Cardiac muscle cell (in vitro differentiated cells and primary cell): ENCODE measurements at regions not wholly inside any gene's neighbourhood (a gene's known extent, or its start where the extent isn't known, plus 50 kb on each side); places are given as distances from the start of the nearest gene placed in this dataset.

Experiments used
- DNase-seq, 2 donors: peaks; one replicate each; pipeline versions ENCODE4 v3.0.0 to v3.0.0-alpha.2; 2010 to 2017; ENCODE audit warnings: low read depth in 1 of 2, low spot score in 1 of 2
- H3K27ac ChIP-seq: fragments of 200-600 bp; sonication (generic); 2 replicates; pipeline ENCODE4 v1.5.1; 2016
- H3K27me3 ChIP-seq: fragments of 200-600 bp; sonication (generic); 2 replicates; pipeline ENCODE4 v1.6.0; 2016; ENCODE audit warnings: control low read depth
- H3K36me3 ChIP-seq: fragments of 200-600 bp; sonication (generic); 2 replicates; pipeline ENCODE4 v1.5.1; 2016; ENCODE audit warnings: control low read depth
- H3K4me1 ChIP-seq: fragments of 200-600 bp; sonication (generic); 2 replicates; pipeline ENCODE4 v1.8.1; 2017; ENCODE audit warnings: low read depth, mild to moderate bottlenecking, mixed run types
- H3K4me3 ChIP-seq: fragments of 200-600 bp; sonication (generic); 2 replicates; pipeline ENCODE4 v1.5.1; 2016; ENCODE audit warnings: mild to moderate bottlenecking
- H3K9me3 ChIP-seq: fragments of 200-600 bp; sonication (generic); 2 replicates; pipeline ENCODE4 v1.5.1; 2017; ENCODE audit warnings: low read depth, mild to moderate bottlenecking, control low read depth
- CTCF ChIP-seq: IDR thresholded peaks from 2 replicates; pipeline ENCODE4 v1.5.1; 2012; ENCODE audit warnings: low read depth, mild to moderate bottlenecking, low read length

GRCh38 chr4:126957987-126958386 lies 674.8 kb upstream of the INTU start:
- TF ChIP-seq CTCF: no peak
- H3K4me3 ChIP-seq: no peak overlapping the region
- no peaks in the 10 kb centered on the region for H3K36me3 ChIP-seq
- no peaks in the 10 kb centered on the region for H3K27me3 ChIP-seq
- peaks cover 17% of the 10 kb centered on the region for H3K4me1 ChIP-seq
- no peaks in the 10 kb centered on the region for H3K9me3 ChIP-seq
- DNase-seq: peak in 1 of 2 donors; percentile 14
- H3K27ac ChIP-seq: no peak overlapping the region

- no peaks in the 10 kb centered on the region for H3K9me3 ChIP-seq
- H3K36me3 ChIP-seq: no peaks in the 10 kb centered on the region
- DNase-seq: no peak
- H3K27ac ChIP-seq: no peak overlapping the region
- H3K4me1 ChIP-seq: peaks cover 17% of the 10 kb centered on the region
- no peaks in the 10 kb centered on the region for H3K27me3 ChIP-seq
- H3K4me3 ChIP-seq: no peak overlapping the region
- TF ChIP-seq CTCF: no peak
Observed at GRCh38 chr4:126958482-126958881, 674.3 kb upstream of the INTU start.

- Histone ChIP-seq H3K27me3 (no peaks in the 10 kb centered on the region), H3K27ac (no peak overlapping the region), H3K9me3 (no peaks in the 10 kb centered on the region), H3K36me3 (no peaks in the 10 kb centered on the region), H3K4me1 (peaks cover 17% of the 10 kb centered on the region), H3K4me3 (no peak overlapping the region)
- no peak for DNase-seq
- TF ChIP-seq CTCF: no peak
Observed at GRCh38 chr4:126959056-126959745, 673.6 kb upstream of the INTU start.

- no peak overlapping the region for H3K4me3 ChIP-seq
- no peaks in the 10 kb centered on the region for H3K9me3 ChIP-seq
- H3K27ac ChIP-seq: no peak overlapping the region
- no peaks in the 10 kb centered on the region for H3K36me3 ChIP-seq
- H3K27me3 ChIP-seq: no peaks in the 10 kb centered on the region
- H3K4me1 ChIP-seq: peaks cover 17% of the 10 kb centered on the region
- TF ChIP-seq CTCF: no peak
- no peak for DNase-seq
Observed at GRCh38 chr4:126960760-126961159, 672.0 kb upstream of the INTU start.

- H3K36me3 ChIP-seq: no peaks in the 10 kb centered on the region
- H3K4me3 ChIP-seq: no peak overlapping the region
- peaks cover 17% of the 10 kb centered on the region for H3K4me1 ChIP-seq
- no peaks in the 10 kb centered on the region for H3K27me3 ChIP-seq
- no peak overlapping the region for H3K27ac ChIP-seq
- no peak for TF ChIP-seq CTCF
- no peaks in the 10 kb centered on the region for H3K9me3 ChIP-seq
- DNase-seq: no peak
Observed at GRCh38 chr4:126961661-126962060, 671.1 kb upstream of the INTU start.
